ENCODE measurements at regions not wholly inside any gene's neighbourhood (a gene's known extent, or its start where the extent isn't known, plus 50 kb on each side); places are given as distances from the start of the nearest gene placed in this dataset.
"Not testable (repeated sequence)": the region's sequence is repeated elsewhere in the genome, so short reads cannot be mapped to it uniquely, and the experiment has no call there.

DNA sequence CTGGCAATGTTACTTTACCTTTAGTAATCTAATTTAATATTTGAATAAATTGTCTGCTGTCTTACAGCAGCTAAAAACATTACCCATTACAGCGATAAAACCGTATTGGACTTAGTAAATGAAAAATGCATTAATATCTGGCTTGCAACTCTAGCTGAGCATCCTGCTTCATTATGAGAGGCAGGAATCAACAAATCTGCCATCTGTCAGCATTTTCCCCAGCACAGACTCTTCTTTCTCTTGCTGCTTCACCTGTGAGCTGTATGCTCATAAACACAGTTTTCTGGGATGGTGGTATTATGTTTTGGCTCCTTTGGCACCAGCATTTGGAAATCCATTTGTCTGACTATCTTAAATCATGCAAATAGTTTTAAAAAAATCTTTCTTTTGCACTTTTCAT, 487.1 kb downstream of the KCNT2 start:
- TF ChIP-seq, protein P1, sequence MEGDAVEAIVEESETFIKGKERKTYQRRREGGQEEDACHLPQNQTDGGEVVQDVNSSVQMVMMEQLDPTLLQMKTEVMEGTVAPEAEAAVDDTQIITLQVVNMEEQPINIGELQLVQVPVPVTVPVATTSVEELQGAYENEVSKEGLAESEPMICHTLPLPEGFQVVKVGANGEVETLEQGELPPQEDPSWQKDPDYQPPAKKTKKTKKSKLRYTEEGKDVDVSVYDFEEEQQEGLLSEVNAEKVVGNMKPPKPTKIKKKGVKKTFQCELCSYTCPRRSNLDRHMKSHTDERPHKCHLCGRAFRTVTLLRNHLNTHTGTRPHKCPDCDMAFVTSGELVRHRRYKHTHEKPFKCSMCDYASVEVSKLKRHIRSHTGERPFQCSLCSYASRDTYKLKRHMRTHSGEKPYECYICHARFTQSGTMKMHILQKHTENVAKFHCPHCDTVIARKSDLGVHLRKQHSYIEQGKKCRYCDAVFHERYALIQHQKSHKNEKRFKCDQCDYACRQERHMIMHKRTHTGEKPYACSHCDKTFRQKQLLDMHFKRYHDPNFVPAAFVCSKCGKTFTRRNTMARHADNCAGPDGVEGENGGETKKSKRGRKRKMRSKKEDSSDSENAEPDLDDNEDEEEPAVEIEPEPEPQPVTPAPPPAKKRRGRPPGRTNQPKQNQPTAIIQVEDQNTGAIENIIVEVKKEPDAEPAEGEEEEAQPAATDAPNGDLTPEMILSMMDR (conservative IDR thresholded peaks at IDR 0.05; ENCODE audit: low read length): no peak
- TF ChIP-seq EZH2phosphoT487 (IDR thresholded peaks at IDR 0.05; ENCODE audit: borderline replicate concordance): no peak
- H3K9me2 ChIP-seq (replicated peaks; ENCODE audit: low read depth, low read length): no peaks in the 10 kb centered on the region
- no peaks in the 10 kb centered on the region for H3K36me3 ChIP-seq (ENCODE audit: insufficient read depth, low read length)
- H3K9ac ChIP-seq (ENCODE audit: low read depth, low read length, poor library complexity, severe bottlenecking): no peak overlapping the region
- no peak overlapping the region for H3K4me2 ChIP-seq (ENCODE audit: low read depth, low read length, poor library complexity, severe bottlenecking)
- no peaks in the 10 kb centered on the region for H4K20me1 ChIP-seq (ENCODE audit: insufficient read depth, low read length, poor library complexity, severe bottlenecking)
- no peak overlapping the region for H2AFZ ChIP-seq (ENCODE audit: low read length)
- H3K4me3 ChIP-seq (ENCODE audit: low read length, poor library complexity, severe bottlenecking): no peak overlapping the region
- H3K9me3 ChIP-seq (ENCODE audit: insufficient read depth, low read depth, low read length): no peaks in the 10 kb centered on the region
- H3K27me3 ChIP-seq (ENCODE audit: insufficient read depth, low read length, poor library complexity, severe bottlenecking): no peaks in the 10 kb centered on the region
- H3F3A ChIP-seq (ENCODE audit: low read depth): no peaks in the 10 kb centered on the region
- H3K4me1 ChIP-seq (ENCODE audit: insufficient read depth, low read length, poor library complexity, severe bottlenecking): no peaks in the 10 kb centered on the region
- H3K79me2 ChIP-seq (ENCODE audit: insufficient read depth, low read length): no peaks in the 10 kb centered on the region

- Histone ChIP-seq H3K36me3 (ENCODE audit: insufficient read depth, low read length) (no peaks in the 10 kb centered on the region), H3K79me2 (ENCODE audit: insufficient read depth, low read length) (no peaks in the 10 kb centered on the region), H3K27me3 (ENCODE audit: insufficient read depth, low read length, poor library complexity, severe bottlenecking) (no peaks in the 10 kb centered on the region), H3K9me2 (replicated peaks; ENCODE audit: low read depth, low read length) (no peaks in the 10 kb centered on the region), H3K4me2 (ENCODE audit: low read depth, low read length, poor library complexity, severe bottlenecking) (no peak overlapping the region), H2AFZ (ENCODE audit: low read length) (no peak overlapping the region), H3K9me3 (ENCODE audit: insufficient read depth, low read depth, low read length) (no peaks in the 10 kb centered on the region), H3F3A (ENCODE audit: low read depth) (no peaks in the 10 kb centered on the region), H4K20me1 (ENCODE audit: insufficient read depth, low read length, poor library complexity, severe bottlenecking) (no peaks in the 10 kb centered on the region), H3K4me3 (ENCODE audit: low read length, poor library complexity, severe bottlenecking) (no peak overlapping the region), H3K4me1 (ENCODE audit: insufficient read depth, low read length, poor library complexity, severe bottlenecking) (no peaks in the 10 kb centered on the region), H3K9ac (ENCODE audit: low read depth, low read length, poor library complexity, severe bottlenecking) (no peak overlapping the region)
- TF ChIP-seq, protein P1 (conservative IDR thresholded peaks at IDR 0.05; ENCODE audit: low read length): no peak
- no peak for TF ChIP-seq EZH2phosphoT487 (IDR thresholded peaks at IDR 0.05; ENCODE audit: borderline replicate concordance)
These were observed 492.6 kb downstream of the KCNT2 start for GRCh38 chr1:196115646-196116045.

- Histone ChIP-seq H3K9me3 (ENCODE audit: insufficient read depth, low read depth, low read length) (no peaks in the 10 kb centered on the region), H3K9ac (ENCODE audit: low read depth, low read length, poor library complexity, severe bottlenecking) (no peak overlapping the region), H3K4me2 (ENCODE audit: low read depth, low read length, poor library complexity, severe bottlenecking) (no peak overlapping the region), H3K4me3 (ENCODE audit: low read length, poor library complexity, severe bottlenecking) (no peak overlapping the region), H3F3A (ENCODE audit: low read depth) (no peaks in the 10 kb centered on the region), H3K27me3 (ENCODE audit: insufficient read depth, low read length, poor library complexity, severe bottlenecking) (no peaks in the 10 kb centered on the region), H3K36me3 (ENCODE audit: insufficient read depth, low read length) (no peaks in the 10 kb centered on the region), H3K4me1 (ENCODE audit: insufficient read depth, low read length, poor library complexity, severe bottlenecking) (no peaks in the 10 kb centered on the region), H2AFZ (ENCODE audit: low read length) (no peak overlapping the region), H3K9me2 (replicated peaks; ENCODE audit: low read depth, low read length) (no peaks in the 10 kb centered on the region), H4K20me1 (ENCODE audit: insufficient read depth, low read length, poor library complexity, severe bottlenecking) (no peaks in the 10 kb centered on the region), H3K79me2 (ENCODE audit: insufficient read depth, low read length) (no peaks in the 10 kb centered on the region)
- no peak for TF ChIP-seq EZH2phosphoT487 (IDR thresholded peaks at IDR 0.05; ENCODE audit: borderline replicate concordance)
- TF ChIP-seq, protein P1 (conservative IDR thresholded peaks at IDR 0.05; ENCODE audit: low read length): no peak
These were observed 494.0 kb downstream of the KCNT2 start for GRCh38 chr1:196114193-196114592.

GRCh38 chr1:196108990-196109389, 499.2 kb downstream of the KCNT2 start:
- not testable (repeated sequence) for H4K20me1 ChIP-seq (ENCODE audit: insufficient read depth, low read length, poor library complexity, severe bottlenecking); H3K27me3 ChIP-seq (ENCODE audit: insufficient read depth, low read length, poor library complexity, severe bottlenecking); H3K4me3 ChIP-seq (ENCODE audit: low read length, poor library complexity, severe bottlenecking); H3K4me1 ChIP-seq (ENCODE audit: insufficient read depth, low read length, poor library complexity, severe bottlenecking); H3K9me3 ChIP-seq (ENCODE audit: insufficient read depth, low read depth, low read length); H3K79me2 ChIP-seq (ENCODE audit: insufficient read depth, low read length); H3F3A ChIP-seq (ENCODE audit: low read depth); H3K36me3 ChIP-seq (ENCODE audit: insufficient read depth, low read length); H2AFZ ChIP-seq (ENCODE audit: low read length); H3K4me2 ChIP-seq (ENCODE audit: low read depth, low read length, poor library complexity, severe bottlenecking); H3K9ac ChIP-seq (ENCODE audit: low read depth, low read length, poor library complexity, severe bottlenecking); H3K9me2 ChIP-seq (replicated peaks; ENCODE audit: low read depth, low read length)

Measured in Loucy (cell line).